Prostate gland (tissue), 2 donors: ENCODE measurements at regions not wholly inside any gene's neighbourhood (a gene's known extent, or its start where the extent isn't known, plus 50 kb on each side); places are given as distances from the start of the nearest gene placed in this dataset.

ENCODE experiments used
- CTCF ChIP-seq, 4 experiments: fragments of 200-600 bp in 2 of 4; fragments of 450-650 bp in 2 of 4; sonication (generic) in 2 of 4; IDR thresholded peaks; 1 replicate in 3 of 4; 2 replicates in 1 of 4; pipeline ENCODE4 v1.5.1; 2016 to 2019; ENCODE audit warnings: antibody characterized with exemption in 4 of 4, mild to moderate bottlenecking in 2 of 4, moderate library complexity in 2 of 4
- POLR2A ChIP-seq: fragments of 450-650 bp; IDR thresholded peaks from one replicate; pipeline ENCODE4 v1.6.1; 2016; ENCODE audit warnings: antibody characterized with exemption, mild to moderate bottlenecking

GRCh38 chr10:121135512-121135911 lies 284.4 kb downstream of the WDR11 start:
- TF ChIP-seq CTCF (IDR thresholded peaks at IDR 0.05) (no peak), POLR2A (no peak)
